Fibroblast of the aortic adventitia (primary cell): ENCODE measurements at regions not wholly inside any gene's neighbourhood (a gene's known extent, or its start where the extent isn't known, plus 50 kb on each side); places are given as distances from the start of the nearest gene placed in this dataset.

Source experiments
- DNase-seq: peaks from one replicate; pipeline ENCODE4 v3.0.0-alpha.2; 2010; ENCODE audit warnings: low read depth
- H3K4me3 ChIP-seq: 2 replicates; pipeline ENCODE4 v1.5.1; 2011; ENCODE audit warnings: low read depth, mild to moderate bottlenecking, control low read depth, low read length, moderate library complexity
- TF ChIP-seq, protein P1 (sequence below): IDR thresholded peaks from 2 replicates; pipeline ENCODE4 v1.5.1; 2011; ENCODE audit warnings: mild to moderate bottlenecking, low read length, control low read depth, inconsistent platforms; ENCODE audit not compliant: insufficient read depth

DNA sequence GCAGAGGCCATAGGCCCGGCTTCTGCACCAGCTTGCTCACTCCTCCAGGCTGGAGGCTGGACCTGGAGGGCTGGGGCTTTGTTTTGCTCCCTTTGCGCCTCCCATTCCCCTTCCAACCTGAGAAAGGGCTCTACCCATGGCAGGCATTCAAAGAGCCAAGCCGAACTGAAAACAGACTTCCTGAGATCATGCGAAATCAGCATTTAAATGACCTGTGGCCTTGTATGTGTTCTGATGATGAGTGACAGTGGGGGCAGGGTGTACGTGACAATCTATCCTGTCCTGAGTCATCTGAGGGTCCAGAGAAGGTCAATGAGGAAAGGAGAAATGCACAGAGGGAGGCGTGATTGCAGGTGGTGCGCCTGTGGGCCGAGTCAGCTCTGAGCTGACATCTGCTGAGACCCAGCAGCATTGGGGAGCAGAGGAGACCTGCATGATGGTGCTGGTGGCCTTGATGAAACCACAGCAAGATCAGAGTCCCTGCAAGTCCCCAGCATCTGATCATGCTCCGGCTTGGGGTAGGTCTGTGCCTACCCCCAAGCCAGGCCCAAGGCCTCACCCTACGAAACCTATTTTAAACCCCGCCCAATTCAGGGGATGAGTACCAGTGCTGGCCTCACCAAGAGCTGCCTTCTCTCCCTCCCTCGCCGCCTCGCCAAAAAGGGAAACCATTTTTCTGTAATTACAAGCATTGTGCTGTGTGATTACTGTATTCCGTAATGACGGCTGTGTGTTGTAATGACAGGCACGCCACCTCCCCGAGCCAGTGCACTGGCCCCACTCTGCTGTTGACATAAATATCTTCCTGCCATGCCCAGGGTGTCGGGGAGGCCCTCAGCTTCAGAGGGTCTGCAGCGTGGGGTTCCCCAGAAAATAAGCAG, 95.2 kb upstream of the ANO1 start:
- H3K4me3 ChIP-seq = no peak overlapping the region
- TF ChIP-seq, protein P1, sequence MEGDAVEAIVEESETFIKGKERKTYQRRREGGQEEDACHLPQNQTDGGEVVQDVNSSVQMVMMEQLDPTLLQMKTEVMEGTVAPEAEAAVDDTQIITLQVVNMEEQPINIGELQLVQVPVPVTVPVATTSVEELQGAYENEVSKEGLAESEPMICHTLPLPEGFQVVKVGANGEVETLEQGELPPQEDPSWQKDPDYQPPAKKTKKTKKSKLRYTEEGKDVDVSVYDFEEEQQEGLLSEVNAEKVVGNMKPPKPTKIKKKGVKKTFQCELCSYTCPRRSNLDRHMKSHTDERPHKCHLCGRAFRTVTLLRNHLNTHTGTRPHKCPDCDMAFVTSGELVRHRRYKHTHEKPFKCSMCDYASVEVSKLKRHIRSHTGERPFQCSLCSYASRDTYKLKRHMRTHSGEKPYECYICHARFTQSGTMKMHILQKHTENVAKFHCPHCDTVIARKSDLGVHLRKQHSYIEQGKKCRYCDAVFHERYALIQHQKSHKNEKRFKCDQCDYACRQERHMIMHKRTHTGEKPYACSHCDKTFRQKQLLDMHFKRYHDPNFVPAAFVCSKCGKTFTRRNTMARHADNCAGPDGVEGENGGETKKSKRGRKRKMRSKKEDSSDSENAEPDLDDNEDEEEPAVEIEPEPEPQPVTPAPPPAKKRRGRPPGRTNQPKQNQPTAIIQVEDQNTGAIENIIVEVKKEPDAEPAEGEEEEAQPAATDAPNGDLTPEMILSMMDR = no peak

DNA sequence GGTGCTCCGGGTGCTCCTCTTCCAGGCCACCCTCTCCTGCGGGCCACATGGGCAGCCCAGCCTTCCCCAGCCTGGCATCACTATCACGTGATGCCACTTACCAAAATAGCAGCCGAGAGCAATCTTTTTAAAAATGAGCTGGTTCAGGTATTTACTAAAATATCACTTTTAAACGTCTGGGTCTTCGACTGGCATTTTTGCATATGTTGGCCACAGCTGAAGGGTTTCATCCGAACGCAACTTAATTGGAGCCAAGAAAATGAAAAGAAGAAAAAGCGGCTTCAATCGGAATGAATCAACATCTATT, 94.6 kb upstream of the ANO1 start:
- no peak overlapping the region for H3K4me3 ChIP-seq
- no peak for DNase-seq
- TF ChIP-seq, protein P1 = no peak

More for the DNA sequence above, 95.2 kb upstream of the ANO1 start:
- DNase-seq = no peak

DNA sequence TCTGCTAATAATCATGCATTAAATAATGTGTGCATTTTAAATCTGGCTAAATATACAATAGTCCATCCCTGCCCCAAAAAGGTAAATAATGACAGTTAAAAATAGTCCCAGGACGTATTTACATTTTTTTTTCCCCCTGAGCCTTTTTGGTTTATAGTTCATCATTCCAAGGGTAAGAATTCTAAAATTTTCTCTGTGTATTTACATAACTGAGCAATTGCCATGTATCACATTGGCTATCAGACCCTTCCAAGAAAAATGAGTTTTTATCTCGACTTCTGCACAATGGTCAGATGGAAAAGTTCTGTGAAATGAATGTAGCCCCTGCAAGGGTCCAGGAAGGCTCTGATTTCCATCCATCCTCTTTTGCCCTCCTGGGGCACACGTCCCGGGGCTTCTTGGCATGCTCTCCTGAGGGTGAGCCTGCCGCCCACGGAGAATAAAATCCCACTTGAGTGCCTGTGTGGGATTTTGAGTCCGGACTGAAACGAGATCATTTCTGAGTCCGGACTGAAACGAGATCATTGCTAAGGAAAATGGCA, 94.1 kb upstream of the ANO1 start:
- TF ChIP-seq, protein P1 = no peak
- H3K4me3 ChIP-seq = no peak overlapping the region
- DNase-seq = no peak

DNA sequence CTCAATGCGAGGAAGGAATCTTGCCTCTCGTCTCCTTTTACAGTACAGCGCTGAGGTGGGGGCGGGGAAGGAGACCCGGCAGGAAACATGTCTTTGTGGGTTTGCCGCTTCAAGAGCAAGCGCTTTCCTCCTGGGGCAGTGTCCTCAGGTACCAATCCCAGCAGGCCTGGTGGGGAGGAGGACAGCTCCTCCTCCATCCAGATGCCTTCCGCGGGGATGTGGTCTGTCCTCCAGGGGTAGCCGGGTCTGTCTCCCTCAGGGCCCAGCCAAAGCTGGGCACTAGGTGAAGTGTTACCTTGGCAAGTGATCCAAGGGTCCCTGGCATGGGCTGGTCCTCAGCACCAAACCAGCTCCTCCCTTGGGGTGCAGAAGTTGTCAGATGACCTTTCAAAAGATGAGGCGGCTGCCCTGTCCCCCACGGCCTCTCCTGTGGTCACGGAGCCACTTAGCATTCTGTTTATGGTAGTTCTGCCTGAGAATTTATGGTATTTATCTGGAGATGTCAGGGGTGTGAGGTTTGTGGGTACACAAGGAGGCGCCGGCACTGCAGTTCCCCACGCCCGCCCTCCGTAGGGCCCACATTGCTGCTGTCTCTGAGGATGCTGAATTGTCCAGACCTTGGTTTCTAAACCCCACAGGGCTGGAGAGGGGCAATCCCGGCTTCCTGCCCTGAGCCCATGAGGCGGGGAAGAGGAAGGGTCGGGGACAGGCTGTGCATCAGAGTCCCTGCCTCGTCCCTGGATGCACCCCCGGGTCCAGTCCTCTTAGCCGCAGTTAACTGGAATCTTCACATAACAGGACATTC, 93.5 kb upstream of the ANO1 start:
- TF ChIP-seq, protein P1 = no peak
- no peak for DNase-seq
- no peak overlapping the region for H3K4me3 ChIP-seq

DNA sequence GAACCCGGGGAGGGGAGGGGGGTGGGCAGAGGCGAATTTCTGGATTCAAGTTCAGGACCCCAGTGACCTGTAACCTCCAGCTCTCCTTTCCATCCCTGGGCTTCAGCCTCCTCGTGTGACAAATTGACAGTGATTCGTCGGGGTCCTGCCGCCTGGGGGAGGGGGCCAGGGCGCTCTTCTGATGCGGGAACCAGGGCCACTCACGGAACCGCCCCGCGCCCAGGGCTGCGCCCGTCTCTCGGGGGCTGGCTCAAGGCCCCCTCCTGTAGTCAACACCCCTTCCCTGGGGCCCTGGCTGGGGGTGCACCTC, 92.8 kb upstream of the ANO1 start:
- DNase-seq = no peak

DNA sequence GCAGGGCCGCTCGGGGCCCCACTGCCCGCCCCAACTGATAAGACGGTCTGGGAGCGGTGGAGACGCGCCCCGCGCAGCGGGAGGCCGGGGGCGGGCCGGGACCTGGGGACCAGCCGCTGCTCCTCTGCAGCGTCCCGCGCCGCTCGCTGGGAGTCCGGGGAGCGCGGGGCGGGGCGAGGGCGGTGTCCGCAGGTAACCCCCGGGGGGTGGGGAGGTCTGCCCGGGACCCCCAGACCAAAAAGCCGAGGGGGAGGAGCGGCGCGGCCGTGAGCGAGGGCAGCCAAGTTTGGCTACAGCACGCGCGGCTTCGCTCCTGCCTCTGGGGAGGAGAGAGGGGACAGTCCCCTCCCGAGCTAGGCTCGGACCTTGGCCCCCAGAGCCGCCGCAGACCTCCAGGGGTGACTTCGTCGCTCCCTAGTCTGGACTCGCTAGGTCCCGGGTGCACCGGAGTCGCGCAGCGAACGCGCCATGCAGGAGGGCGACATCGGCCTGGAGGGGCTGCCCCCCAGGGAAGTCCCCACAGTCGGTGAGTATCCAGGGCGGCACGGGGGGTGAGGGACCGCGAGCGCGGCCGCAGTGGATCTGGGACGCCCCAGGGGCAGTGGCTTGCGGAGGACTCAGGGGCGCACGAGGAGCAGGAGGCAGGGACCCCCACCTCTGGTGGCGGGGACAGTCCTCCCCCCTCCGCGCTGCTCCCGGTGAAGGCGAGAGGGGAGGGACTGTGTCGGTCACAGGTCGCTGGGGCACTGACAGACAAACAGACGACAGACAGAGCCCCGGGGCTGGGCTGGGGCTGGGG, 92.3 kb upstream of the ANO1 start:
- no peak for DNase-seq
- H3K4me3 ChIP-seq = no peak overlapping the region
- TF ChIP-seq, protein P1 = no peak

More for the DNA sequence above, 92.8 kb upstream of the ANO1 start:
- TF ChIP-seq, protein P1 = no peak
- no peak overlapping the region for H3K4me3 ChIP-seq
